ENCODE measurements at regions not wholly inside any gene's neighbourhood (a gene's known extent, or its start where the extent isn't known, plus 50 kb on each side); places are given as distances from the start of the nearest gene placed in this dataset.
"Not testable (repeated sequence)": the region's sequence is repeated elsewhere in the genome, so short reads cannot be mapped to it uniquely, and the experiment has no call there.

- no peak for TF ChIP-seq CTCF (conservative IDR thresholded peaks at IDR 0.05; ENCODE audit: low read depth, low read length)
- no peak for DNase-seq (ENCODE audit: low read depth)
- H3K4me3 ChIP-seq (ENCODE audit: low read depth, low read length), result no peak overlapping the region
Measured at GRCh38 chr2:123500988-123501387, 524.1 kb upstream of the CNTNAP5 start.

- TF ChIP-seq CTCF (conservative IDR thresholded peaks at IDR 0.05; ENCODE audit: low read depth, low read length), result no peak
- DNase-seq (ENCODE audit: low read depth), result no peak
- H3K4me3 ChIP-seq (ENCODE audit: low read depth, low read length), result no peak overlapping the region
Measured at GRCh38 chr2:123502931-123503330, 522.2 kb upstream of the CNTNAP5 start.

GRCh38 chr2:123512547-123512946, 512.5 kb upstream of the CNTNAP5 start:
- no peak for DNase-seq (ENCODE audit: low read depth)
- H3K4me3 ChIP-seq (ENCODE audit: low read depth, low read length), result no peak overlapping the region
- no peak for TF ChIP-seq CTCF (conservative IDR thresholded peaks at IDR 0.05; ENCODE audit: low read depth, low read length)

GRCh38 chr2:123513351-123513750, 511.7 kb upstream of the CNTNAP5 start:
- DNase-seq (ENCODE audit: low read depth), result no peak
- H3K4me3 ChIP-seq (ENCODE audit: low read depth, low read length), result no peak overlapping the region
- TF ChIP-seq CTCF (conservative IDR thresholded peaks at IDR 0.05; ENCODE audit: low read depth, low read length), result no peak

- H3K4me3 ChIP-seq (ENCODE audit: low read depth, low read length), result no peak overlapping the region
- no peak for DNase-seq (ENCODE audit: low read depth)
- no peak for TF ChIP-seq CTCF (conservative IDR thresholded peaks at IDR 0.05; ENCODE audit: low read depth, low read length)
Measured at GRCh38 chr2:123514613-123515207, 510.4 kb upstream of the CNTNAP5 start.

- no peak for TF ChIP-seq CTCF (conservative IDR thresholded peaks at IDR 0.05; ENCODE audit: low read depth, low read length)
- no peak for DNase-seq (ENCODE audit: low read depth)
- no peak overlapping the region for H3K4me3 ChIP-seq (ENCODE audit: low read depth, low read length)
Measured at GRCh38 chr2:123518367-123518766, 506.7 kb upstream of the CNTNAP5 start.

GRCh38 chr2:123521854-123522253, 503.2 kb upstream of the CNTNAP5 start:
- no peak for TF ChIP-seq CTCF (conservative IDR thresholded peaks at IDR 0.05; ENCODE audit: low read depth, low read length)
- DNase-seq (ENCODE audit: low read depth), result no peak
- no peak overlapping the region for H3K4me3 ChIP-seq (ENCODE audit: low read depth, low read length)

GRCh38 chr2:123522498-123522897, 502.6 kb upstream of the CNTNAP5 start:
- not testable (repeated sequence) for DNase-seq (ENCODE audit: low read depth); H3K4me3 ChIP-seq (ENCODE audit: low read depth, low read length)

Data from choroid plexus epithelial cell (primary cell).